NCI-H2196 (cell line): ENCODE measurements at regions not wholly inside any gene's neighbourhood (a gene's known extent, or its start where the extent isn't known, plus 50 kb on each side); places are given as distances from the start of the nearest gene placed in this dataset.
"Not testable (repeated sequence)": the region's sequence is repeated elsewhere in the genome, so short reads cannot be mapped to it uniquely, and the experiment has no call there.

ENCODE experiments used
- DNase-seq: peaks from one replicate; lab custom pipeline; 2025; ENCODE audit not compliant: unreplicated experiment; lab: John Stamatoyannopoulos, UW

DNA sequence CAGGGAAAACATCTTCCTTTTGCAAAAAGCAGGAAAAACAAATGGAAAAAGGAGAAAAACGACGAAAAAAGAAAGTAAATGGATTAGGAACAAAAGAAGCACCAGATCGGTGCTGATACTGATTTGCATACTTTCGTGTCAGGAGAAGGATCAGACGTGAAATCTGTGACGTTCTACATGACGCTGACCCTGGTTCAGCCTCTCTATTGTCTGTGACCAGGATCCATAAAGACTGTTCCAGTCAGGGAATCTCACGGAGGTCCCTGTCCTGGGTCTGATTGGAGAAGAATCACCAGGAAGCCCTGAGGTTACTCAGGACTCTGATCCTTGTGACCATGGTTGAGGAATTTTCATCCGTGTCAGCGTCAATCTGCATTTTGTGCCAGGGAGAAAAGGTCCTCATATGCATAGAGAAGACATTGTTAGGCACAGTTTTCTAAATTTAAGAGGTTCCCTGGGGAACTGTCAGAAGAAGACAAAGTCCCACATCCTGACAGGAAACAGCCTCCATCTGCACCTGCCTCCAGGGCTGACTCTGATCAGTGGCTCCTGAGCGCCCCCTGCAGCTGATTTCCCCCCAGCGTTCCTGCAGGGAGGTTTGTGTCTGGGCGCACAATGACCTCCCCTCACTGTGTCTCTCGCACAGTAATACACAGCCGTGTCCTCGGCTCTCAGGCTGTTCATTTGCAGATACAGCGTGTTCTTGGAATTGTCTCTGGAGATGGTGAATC lies 832.9 kb downstream of the TMEM121 start:
- DNase-seq: not testable (repeated sequence)

DNA sequence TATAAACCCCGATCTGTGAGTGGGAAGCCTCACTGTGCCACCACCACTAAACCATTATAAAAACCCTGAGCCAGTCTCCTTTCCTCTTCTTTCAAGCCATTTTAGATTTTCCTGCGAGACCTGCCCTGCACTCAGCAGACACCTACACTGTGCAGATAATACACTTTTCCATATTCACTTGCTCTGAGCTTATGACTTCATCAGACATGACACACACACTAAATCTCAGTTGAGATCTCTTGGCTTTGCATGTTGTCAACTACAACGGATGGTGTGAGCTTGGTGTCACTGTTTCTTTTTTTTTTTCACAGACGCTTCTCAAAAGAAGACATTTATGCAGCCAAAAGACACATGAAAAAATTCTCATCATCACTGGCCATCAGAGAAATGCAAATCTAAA lies 839.0 kb downstream of the TMEM121 start:
- not testable (repeated sequence) for DNase-seq

DNA sequence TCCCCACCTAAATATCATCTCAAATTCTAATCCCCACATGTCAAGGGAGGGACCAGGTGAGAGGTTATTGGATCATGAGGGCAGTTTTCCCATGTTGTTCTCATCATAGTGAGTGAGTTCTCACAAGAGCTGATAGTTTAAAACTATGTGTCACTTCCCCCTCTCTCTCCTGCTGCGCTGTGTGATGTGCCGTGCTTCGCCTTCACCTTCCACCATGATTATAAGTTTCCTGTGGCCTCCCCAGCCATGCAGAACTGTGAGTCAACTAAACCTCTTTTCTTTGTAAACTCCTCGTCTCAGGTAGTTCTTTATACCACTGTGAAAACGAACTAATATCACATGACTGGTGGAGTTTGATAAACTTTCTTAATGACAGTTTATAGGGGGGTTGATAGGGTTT lies 839.5 kb downstream of the TMEM121 start:
- not testable (repeated sequence) for DNase-seq

DNA sequence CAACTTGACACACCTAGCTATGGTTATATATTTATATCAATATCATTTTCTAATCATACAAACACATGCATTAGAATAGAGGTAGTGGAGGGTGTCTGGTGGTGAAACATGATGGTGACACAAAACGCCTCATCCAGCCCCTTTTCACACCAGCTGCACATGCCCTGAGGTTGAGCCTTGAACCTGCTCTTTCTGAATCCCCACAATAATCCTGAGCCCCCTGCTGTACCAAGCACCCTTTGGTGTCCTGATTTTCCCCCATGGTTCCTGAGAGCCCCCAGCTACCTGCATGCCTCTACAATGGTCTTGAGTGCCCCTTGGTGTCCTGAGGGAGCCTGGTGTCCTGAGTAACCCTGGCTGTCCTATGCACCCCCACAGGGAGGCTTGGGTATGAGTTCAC lies 840.6 kb downstream of the TMEM121 start:
- DNase-seq: not testable (repeated sequence)

DNA sequence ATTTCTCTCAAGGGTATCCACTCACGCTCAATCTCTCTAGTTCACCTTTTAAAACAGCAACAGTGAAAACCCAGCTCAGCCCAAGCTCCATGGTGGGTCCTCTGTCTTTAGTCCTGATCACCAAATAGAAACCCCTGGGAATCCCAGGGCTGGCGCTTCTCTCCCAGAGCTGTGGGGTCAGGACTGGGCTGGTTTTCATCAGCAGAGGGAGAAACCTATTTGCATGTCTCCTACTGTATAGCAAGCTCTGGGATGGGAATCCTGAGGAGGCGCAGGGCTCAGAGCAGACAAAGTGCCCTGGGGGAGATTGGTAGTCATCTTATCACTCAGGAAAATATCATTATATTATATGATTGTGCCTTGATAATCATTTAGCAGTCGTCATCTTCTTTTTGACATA lies 843.1 kb downstream of the TMEM121 start:
- not testable (repeated sequence) for DNase-seq

DNA sequence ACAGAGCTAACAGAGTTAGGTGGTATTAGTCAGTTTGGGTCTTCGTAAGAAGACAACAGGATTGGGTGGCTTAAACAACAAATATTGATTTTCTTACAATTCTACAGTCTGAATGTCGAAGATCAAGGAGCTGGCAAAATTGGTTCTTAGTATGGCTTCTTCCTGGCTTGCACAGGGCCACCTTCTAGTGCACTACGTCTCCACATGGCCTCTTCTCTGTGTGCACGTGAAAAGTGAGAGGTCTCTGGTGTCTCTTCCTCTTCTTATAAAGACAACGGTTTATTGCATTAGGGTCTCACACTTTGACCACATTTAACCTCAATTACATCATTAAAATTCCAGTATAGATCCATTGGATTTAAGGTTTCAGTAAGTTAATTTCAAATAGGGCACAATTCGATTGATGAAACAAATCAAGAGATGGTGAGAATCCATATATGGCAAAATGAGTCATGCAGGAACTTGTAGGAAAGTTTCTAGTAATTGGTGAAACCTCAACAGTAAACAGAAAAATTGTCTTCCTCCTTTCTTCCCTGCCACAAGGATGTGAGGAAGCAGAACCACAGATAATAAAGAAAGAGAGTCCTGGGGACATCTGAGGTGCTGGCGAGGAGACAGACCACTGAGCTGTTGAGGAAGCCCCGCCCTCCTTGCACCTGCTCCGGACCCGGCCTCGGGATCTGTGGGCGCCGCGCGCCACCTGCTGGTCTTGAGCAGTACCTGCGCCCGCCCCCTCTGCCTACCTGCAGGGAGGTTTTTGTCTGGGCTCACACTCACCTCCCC lies 846.7 kb downstream of the TMEM121 start:
- peak; percentile 18 for DNase-seq

DNA sequence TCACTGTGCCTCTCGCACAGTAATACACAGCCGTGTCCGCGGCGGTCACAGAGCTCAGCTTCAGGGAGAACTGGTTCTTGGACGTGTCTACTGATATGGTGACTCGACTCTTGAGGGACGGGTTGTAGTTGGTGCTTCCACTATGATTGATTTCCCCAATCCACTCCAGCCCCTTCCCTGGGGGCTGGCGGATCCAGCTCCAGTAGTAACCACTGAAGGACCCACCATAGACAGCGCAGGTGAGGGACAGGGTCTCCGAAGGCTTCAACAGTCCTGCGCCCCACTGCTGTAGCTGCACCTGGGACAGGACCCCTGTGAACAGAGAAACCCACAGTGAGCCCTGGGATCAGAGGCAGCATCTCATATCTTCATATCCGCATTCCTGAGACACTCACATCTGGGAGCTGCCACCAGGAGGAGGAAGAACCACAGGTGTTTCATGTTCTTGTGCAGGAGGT lies 847.3 kb downstream of the TMEM121 start:
- not testable (repeated sequence) for DNase-seq

DNA sequence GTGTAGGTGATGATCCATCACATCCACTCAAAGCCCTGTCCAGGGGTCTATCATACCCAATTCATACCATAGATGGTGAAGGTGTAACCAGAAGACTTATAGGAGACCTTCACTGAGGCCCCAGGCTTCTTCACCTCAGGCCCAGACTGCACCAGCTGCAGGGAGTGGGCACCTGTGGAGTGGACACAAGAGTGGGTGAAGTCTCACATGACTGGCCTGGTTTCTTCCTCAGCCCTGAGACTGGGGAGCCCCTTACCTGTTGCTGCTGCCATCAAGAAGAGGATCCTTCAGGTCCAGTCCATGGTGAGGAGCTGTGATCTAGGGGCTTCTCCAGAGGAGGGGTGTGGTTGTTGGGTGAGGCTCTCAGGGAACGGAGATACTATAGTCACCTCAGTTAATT lies 851.0 kb downstream of the TMEM121 start:
- DNase-seq: no peak

DNA sequence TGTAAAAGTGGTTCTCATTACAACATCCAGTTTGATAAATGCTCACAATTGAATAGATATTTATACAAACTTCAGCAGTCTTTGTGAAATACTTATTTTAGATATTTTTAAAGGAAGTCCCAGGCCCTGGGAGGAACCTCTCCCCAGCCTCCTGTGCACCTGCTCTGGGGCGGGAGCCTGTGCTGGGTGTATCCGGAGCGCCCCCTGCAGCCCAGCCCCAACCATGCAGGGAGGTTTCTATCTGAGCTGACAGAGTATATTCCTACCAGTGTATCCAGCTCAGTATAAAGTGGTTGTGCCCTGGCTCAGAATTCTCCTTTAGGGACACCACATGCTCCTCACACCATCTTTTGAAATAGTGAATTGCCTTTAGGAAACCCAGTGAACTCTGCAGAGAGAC lies 851.8 kb downstream of the TMEM121 start:
- DNase-seq: no peak

DNA sequence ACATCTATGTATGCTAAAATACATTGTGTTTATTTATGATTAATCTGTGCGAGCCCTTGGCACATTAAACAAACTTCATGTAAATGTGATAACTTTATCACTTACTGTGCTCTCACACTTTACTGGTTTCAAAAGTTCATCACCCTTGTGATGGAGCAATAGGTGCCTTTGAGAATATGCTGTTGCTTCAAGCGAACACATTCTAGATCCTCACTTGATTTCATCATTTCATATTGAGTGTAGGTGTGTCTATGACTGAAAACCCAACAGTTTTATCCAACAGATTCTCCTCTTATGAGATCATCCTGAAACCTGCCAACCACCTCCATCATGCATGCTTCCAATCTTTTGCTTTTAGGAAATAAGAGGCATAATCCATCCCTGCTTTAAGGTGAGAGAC lies 854.4 kb downstream of the TMEM121 start:
- no peak for DNase-seq

DNA sequence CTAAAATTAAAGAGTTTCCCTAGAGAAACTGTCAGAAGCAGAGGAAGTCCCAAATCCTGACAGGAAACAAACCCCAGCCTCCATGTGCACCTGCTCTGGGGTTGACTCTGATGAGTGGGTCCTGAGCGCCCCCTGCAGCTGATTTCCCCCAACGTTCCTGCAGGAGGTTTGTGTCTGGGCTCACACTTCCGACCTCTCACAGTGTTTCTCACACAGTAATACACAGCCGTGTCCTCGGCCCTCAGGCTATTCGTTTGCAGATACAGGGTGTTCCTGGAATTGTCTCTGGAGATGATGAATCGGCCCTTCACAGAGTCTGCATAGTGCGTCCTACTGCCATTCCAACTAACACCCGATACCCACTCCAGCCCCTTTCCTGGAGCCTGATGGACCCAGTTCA lies 862.8 kb downstream of the TMEM121 start:
- not testable (repeated sequence) for DNase-seq

DNA sequence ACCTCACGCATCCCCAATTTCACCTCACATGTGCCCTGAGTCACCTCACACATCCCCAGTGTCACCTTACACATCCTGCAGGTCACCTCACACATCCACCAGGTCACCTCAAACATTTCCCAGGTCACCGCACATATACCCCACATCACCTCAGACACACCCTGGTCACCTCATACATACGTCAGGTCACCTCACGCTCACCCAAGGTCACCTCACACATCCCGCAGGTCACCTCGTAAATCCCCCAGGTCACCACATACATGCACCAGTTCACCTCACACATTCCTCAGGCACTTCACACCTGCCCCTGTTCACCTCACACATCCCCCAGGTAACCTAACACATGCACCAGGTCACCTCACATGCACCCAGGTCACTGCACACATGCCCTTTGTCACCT lies 864.0 kb downstream of the TMEM121 start:
- no peak for DNase-seq

DNA sequence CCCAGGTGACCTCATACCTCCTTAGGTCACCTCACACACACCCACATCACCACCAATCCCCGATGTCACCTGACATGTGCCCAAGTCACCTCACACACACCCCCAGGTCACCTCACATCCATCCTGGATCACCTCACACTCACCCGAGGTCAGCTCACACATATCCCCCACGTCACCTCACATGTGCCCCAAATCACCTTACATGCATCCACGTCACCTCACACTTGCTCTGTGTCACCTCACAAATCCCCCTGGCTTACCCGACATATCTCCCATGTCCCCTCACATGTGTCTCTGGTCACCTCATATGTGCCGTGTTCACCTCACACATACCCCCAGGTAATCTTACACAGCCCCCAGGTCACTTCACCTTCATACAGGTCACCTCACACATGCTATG lies 864.6 kb downstream of the TMEM121 start:
- DNase-seq: no peak

DNA sequence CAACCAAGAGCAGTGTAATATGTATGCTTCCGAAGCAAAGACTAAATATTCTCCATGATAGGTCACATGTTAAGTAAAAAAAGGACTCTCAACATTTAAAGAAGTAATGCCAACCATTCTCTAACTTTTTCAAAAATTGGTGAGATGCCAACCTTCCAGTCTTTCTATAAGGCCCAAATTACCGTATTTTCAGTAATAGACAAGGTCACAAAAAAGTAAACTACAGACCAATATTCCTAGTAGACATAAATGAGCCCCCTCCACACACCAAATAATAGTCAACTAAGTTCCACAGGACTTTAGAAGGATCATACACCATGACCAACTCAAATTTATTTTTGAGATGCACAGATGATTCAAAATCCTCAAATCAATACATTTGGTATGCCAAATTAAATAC lies 867.4 kb downstream of the TMEM121 start:
- DNase-seq: no peak

DNA sequence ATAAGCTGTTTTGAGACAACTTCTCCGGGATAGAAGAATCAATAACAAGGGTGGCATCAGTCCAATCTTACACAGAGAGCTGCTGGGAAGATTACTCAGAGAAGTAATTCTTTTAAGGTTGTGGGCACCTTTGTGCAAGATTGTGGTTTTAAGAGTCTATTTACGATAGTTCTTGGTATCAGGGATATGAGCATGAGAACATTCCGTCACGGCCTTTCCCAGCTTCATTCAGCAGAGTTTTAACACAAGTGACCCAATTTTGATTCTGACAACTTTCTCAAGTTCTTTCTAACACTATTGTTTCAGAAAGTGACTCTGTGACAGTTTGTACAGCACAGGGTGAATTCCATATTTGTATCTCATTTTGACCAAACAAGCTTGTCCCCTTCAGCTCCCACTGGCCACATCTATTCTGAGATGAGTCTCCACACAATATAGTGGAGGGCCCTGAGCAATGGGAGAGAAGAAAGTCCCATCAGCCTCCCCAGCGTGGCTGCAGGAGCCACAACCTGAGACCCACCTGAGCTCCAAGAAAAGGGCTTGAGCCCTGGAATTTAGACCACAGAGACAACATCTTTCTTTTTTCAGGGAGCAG lies 869.2 kb downstream of the TMEM121 start:
- no peak for DNase-seq

DNA sequence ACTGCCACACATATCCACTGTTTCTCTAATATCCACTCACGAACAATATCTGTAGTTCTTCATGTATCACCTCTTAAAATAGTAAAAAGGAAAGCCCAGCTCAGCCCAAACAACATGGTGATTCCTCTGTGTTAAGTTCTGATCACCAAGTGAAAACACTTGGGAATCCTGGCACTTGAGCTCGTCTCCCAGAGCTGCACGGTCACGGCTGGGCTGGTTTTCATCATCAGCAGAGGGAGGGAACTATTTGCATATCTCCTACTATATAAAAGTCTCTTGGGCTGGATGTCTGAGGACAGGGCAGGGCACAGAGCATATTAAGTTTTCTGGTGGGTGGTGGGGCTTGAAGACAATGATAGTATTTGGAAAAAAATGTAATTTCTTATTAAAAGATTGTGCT lies 870.6 kb downstream of the TMEM121 start:
- no peak for DNase-seq

DNA sequence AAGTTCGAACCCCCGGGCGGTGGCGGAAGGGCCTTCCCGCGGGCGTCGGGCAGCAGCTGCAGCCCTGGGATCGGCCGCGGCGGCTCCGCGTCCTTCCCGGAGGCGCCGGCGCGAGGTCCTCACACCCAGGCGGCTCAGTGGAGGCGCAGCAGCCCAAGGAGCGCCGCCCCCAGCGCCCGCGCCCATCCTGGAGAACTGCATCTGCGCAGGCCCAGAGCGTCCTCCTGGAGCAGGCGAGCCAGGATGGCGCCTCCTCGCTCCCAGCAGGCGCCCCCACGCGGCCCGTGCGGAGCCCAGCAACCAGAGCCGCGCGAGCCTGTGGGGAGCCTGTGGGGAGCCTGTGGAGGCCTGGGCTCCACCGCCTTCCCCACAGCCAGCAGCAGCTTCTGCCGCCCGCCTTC lies 872.5 kb downstream of the TMEM121 start:
- not testable (repeated sequence) for DNase-seq

DNA sequence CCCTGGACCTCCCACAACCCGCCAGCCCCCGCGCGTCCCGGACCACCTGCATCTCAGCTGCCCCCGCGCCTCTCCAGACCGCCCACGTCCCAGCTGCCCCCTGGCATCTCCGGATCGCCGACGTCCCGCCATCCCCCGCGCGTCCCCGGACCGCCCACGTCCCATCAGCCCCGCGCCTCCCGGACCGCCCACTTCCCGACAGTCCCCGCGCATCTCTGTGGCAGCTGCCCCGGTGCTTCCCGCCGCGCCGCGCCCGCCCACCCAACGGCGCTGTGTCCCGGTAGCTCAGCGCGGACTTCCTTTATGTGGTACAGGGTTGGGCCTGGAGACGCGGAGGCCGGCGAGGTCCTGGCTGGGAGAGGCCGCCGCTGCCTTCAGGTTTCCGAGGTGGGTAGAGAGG lies 874.9 kb downstream of the TMEM121 start:
- not testable (repeated sequence) for DNase-seq

DNA sequence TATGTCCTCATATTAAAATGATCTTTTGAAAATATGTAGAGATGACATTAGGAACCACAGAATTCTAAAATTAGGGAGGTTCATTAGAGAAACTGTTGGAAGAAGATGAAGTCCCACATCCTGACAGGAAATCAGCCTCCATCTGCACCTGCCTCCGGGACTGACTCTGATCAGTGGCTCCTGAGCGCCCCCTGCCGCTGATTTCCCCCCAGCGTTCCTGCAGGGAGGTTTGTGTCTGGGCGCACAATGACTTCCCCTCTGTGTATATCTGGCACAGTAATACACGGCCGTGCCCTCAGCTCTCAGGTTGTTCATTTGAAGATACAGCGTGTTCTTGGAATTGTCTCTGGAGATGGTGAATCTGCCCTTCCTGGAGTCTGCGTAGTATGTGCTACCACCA lies 883.8 kb downstream of the TMEM121 start:
- not testable (repeated sequence) for DNase-seq

DNA sequence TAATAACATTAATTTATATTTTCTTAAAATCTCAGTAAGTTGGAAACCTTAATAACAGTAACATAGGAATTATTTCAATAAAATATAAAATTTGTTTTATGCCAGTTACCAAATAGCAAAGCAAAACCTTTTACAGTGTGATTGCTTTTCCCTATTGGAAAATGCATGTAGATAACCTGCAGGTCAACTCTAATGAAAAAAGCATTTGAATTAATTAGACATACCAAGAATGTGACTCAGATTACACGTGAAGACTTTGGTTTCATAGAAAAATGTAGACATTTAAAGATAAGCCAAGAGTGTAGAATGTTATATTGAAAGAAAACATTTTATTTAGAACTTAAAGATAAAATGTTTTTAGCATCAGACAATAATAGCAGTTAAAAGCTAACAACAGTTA lies 888.1 kb downstream of the TMEM121 start:
- DNase-seq: no peak

DNA sequence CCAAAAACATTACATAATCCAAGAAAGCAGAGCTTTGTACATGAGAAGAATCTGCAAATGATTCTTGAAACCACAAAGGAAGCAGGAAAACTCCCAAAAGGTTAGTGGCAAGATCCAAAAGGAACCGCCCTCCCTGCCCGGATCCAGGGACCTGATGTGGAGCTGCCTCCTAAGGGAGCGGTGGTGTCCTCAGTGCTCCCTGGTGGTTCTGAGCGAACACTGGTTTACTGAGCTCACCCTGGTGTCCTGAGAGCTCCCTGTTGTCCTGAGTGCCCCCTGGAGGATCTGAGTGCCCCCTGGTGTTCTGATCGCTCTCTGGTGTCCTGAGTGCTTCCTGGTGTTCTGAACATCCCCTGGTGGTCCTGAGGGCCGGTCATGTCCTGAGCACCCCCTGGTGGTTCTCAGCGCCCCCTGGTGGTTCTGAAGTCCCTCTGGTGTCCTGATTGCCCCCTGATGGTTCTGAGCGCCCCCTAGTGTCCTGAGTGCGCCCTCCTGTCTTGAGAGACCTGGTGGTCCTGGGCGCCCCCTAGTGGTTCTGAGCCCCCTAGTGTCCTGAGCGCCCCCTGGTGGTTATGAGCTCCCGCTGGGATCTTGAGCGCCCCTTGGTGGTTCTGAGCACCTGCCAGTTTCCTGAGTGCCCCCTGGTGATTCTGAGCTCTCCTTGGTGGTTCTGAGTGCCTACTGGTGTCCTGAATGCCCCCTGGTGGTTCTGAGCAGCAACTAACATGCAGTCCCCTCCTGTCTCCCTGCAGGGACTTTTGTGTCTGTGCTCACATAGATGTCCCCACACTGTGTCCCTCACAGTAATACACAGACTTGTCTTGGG lies 891.1 kb downstream of the TMEM121 start:
- peak; percentile 3 for DNase-seq
